ENCODE measurements at regions not wholly inside any gene's neighbourhood (a gene's known extent, or its start where the extent isn't known, plus 50 kb on each side); places are given as distances from the start of the nearest gene placed in this dataset.

DNA sequence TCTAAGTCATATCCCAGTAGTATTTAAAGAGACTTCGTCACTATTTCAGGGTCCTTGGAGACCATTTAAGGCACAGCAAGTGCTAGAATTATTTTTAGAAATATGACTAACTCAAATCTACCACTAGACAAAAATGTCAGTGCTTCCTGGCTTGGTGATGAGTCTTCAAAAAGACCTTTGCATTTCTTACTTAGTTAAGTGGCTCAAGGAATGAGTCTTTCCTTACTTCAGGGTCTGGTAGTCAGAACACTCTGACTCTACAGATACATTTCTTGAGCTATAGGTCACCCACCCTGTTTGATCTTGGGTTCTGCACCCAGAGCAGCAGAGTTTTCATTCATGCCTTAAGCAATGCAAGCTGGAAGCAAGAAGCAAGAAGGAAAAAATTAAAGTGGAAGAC lies 191.0 kb upstream of the HTR2A start:
- Histone ChIP-seq H2AK5ac (ENCODE audit: low read depth, low read length) (no peak overlapping the region), H3K4ac (ENCODE audit: low read depth, low read length) (no peak overlapping the region), H3K79me1 (ENCODE audit: low read depth in 1 of 2, low read length in 2 of 2) (no peaks in the 10 kb centered on the region), H2AK9ac (replicated peaks; ENCODE audit: low read depth, low read length, poor library complexity) (no peak overlapping the region), H2AFZ (replicated peaks; ENCODE audit: low read length, poor library complexity) (no peak overlapping the region), H3K4me2 (ENCODE audit: low read depth, low read length) (no peak overlapping the region), H2BK15ac (ENCODE audit: low read depth, low read length) (no peak overlapping the region), H4K8ac (ENCODE audit: low read depth in 2 of 2, low read length in 2 of 2) (no peak overlapping the region), H3K9me3 (ENCODE audit: control insufficient read depth, insufficient read depth, low read length) (no peaks in the 10 kb centered on the region), H3K4me3 (ENCODE audit: insufficient read depth, low read depth, low read length) (no peak overlapping the region), H3K18ac (ENCODE audit: low read depth, low read length) (no peak overlapping the region), H3K9me1 (ENCODE audit: insufficient read depth, low read length) (0 out of 2 replicates have a peak, but pooled peaks cover 3% of the 10 kb centered on the region), H2BK120ac (ENCODE audit: low read depth, low read length) (peak overlapping the region; percentile 76; the same call in 1 of the 2 replicates), H3K4me1 (ENCODE audit: control insufficient read depth, insufficient read depth, low read length) (peaks cover 2% of the 10 kb centered on the region; the same call in 1 of the 2 replicates), H4K20me1 (ENCODE audit: insufficient read depth, low read length) (no peaks in the 10 kb centered on the region), H4K5ac (ENCODE audit: low read depth, low read length) (no peak overlapping the region), H3K27ac (ENCODE audit: insufficient read depth, low read length) (no peak overlapping the region), H2BK20ac (ENCODE audit: low read depth, low read length) (no peak overlapping the region), H3K36me3 (ENCODE audit: control insufficient read depth, insufficient read depth, low read length) (no peaks in the 10 kb centered on the region), H3K56ac (ENCODE audit: extremely low read depth, insufficient read depth, low read length) (no peak overlapping the region), H3K9ac (ENCODE audit: low read depth, low read length) (no peak overlapping the region), H2BK5ac (ENCODE audit: low read depth, low read length, poor library complexity, severe bottlenecking) (no peak overlapping the region), H3K27me3 (ENCODE audit: control insufficient read depth, insufficient read depth, low read length) (no peaks in the 10 kb centered on the region), H4K91ac (ENCODE audit: insufficient read depth, low read depth, low read length) (no peak overlapping the region), H3K14ac (replicated peaks; ENCODE audit: low read depth, low read length) (no peak overlapping the region), H3K23ac (ENCODE audit: low read depth, low read length) (no peak overlapping the region)
- DNase-seq (peak; percentile 81), ATAC-seq (ENCODE audit: low read depth) (peak; percentile 24; the same call in 1 of the 2 replicates)
- dilution Hi-C loops (cut with HindIII; ENCODE audit: low sequenced_read_pairs, unreplicated experiment) = no loop called here
- ChIA-PET CTCF (no interaction called here), POLR2A (ENCODE audit: unreplicated experiment) (no interaction called here)
- in situ Hi-C loops (cut with MboI; ENCODE audit: low sequenced_read_pairs) = no loop called here
- no TSS peak for BruUV-seq (replicated peaks)
- intact Hi-C loops (cut with micrococcal nuclease) = no loop called here
- TF ChIP-seq CEBPB (IDR thresholded peaks at IDR 0.05; ENCODE audit: low read depth, low read length) (no peak), MAFK (IDR thresholded peaks at IDR 0.05; ENCODE audit: low read depth, low read length) (peak; percentile 41; the same call in 1 of the 2 replicates)
- WGBS, 2 experiments (ENCODE audit: extremely low coverage in 2 of 2, insufficient read length in 1 of 2) = no CpG with 5 or more reads among the region's 1 CpG
